Stimulated activated CD4-positive, alpha-beta T cell treated with anti-CD3 and anti-CD28 coated beads, TNF-alpha, amount 100 ng/mL, for 24 hours (primary cell): ENCODE measurements at regions not wholly inside any gene's neighbourhood (a gene's known extent, or its start where the extent isn't known, plus 50 kb on each side); places are given as distances from the start of the nearest gene placed in this dataset.
"Not testable (repeated sequence)": the region's sequence is repeated elsewhere in the genome, so short reads cannot be mapped to it uniquely, and the experiment has no call there.

ENCODE experiments used
- DNase-seq, 3 experiments: peaks; one replicate each; pipeline ENCODE4 v3.0.0-alpha.2; 2020; ENCODE audit warnings: low read depth in 3 of 3

DNA sequence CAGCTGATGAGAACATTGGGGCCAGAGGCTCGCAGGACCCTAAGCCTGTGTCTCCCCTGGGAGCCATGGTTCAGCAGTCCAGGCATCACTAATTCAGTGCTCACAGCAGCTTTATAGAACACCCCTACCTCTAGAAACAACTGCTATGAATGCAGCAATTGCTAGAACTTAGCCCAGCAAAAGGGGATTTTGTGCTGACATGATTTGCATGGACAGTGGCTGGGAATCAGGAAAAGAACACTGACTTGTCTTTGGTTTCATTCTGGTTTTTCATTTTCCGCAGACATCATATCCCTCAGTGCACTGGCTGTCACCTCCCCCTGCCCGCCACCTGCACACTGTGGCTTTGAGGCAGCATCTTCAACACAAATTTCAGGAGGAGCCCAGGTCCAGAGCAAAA is 3964.9 kb upstream of the TPTE start:
- DNase-seq: not testable (repeated sequence)

GRCh38 chr21:6557415-6557814 is 3964.0 kb upstream of the TPTE start:
- DNase-seq: not testable (repeated sequence)

DNA sequence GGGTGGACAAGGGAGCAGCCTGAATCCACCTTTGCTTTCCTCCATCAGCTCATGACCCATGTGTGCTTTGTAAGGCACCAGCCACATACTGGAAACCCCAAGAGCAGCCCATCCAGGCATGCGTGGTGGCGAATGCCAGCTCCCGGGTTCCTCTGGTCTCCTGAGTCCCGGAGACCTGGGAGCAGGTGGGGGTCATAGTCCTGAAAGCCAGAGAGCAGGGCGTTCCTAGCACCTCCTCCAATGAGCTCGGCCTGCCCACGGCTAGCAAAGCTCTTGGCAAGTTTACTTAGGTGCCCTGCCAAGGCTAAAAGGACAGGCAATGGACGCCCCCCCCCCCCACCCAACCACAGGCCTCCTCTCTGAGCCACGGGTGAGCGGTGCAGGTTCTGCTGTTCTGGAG is 3960.2 kb upstream of the TPTE start:
- not testable (repeated sequence) for DNase-seq

- DNase-seq: not testable (repeated sequence)
These were observed 3959.8 kb upstream of the TPTE start for GRCh38 chr21:6561578-6561977.

GRCh38 chr21:6564543-6565166 is 3956.7 kb upstream of the TPTE start:
- not testable (repeated sequence) for DNase-seq

DNA sequence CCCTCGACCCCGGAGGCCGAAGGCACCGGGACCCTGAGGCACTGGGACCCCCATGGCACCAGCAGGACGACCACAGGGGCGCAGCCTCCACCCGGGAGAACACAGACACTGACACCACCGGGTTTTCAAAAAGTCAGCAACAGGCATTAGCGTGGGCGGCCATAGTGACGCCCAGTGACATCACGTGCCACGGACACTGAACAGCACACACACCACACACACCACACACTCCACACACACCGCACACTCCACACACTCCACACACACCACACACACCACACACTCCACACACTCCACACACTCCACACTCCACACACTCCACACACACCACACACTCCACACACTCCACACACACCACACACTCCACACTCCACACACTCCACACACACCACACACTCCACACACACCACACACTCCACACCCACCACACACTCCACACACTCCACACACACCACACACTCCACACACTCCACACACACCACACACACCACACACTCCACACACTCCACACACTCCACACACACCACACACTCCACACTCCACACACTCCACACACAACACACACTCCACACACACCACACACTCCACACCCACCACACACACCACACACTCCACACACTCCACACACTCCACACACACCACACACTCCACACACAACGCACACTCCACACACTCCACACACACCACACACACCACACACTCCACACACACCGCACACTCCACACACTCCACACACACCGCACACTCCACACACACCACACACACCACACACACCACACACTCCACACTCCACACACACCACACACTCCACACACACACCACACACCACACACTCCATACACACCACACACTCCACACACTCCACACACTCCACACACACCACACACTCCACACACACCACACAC is 3955.9 kb upstream of the TPTE start:
- DNase-seq: not testable (repeated sequence)

GRCh38 chr21:6567542-6567941 is 3953.8 kb upstream of the TPTE start:
- DNase-seq: not testable (repeated sequence)

GRCh38 chr21:6569152-6569551 is 3952.2 kb upstream of the TPTE start:
- DNase-seq: not testable (repeated sequence)

GRCh38 chr21:6569587-6570392 is 3951.6 kb upstream of the TPTE start:
- not testable (repeated sequence) for DNase-seq

DNA sequence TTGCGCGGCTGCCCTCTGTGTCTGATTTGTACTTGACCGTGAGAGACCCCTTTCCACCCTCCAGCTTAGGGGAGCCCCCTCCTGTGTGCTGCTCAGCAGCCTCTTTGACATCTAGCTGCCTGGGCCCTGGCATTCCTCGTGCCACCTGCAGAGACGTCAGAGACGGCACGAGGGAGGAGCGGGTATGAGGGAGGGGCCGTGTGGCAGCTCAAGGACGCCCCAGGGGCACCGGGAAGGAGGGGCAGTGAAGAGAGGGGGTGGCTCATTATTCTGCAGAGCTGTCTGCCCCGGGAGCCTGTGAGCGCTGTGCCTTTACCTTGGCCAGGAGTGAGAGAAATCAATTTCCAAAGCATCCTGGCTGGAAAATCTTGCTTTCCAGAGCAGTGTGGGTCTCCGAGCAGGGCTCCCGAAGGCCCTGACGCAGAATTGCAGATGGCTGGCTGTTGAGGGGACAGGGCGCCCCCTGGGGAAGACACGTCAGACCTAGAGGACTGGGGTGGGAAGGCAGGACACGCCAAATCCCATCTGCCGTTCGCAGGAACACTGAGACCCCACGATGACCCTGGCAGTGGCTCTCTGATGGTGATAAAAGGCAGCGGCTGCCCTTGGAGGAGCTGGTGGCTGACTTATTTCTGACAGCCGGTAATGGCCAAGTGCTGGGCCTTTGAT is 3950.5 kb upstream of the TPTE start:
- not testable (repeated sequence) for DNase-seq

DNA sequence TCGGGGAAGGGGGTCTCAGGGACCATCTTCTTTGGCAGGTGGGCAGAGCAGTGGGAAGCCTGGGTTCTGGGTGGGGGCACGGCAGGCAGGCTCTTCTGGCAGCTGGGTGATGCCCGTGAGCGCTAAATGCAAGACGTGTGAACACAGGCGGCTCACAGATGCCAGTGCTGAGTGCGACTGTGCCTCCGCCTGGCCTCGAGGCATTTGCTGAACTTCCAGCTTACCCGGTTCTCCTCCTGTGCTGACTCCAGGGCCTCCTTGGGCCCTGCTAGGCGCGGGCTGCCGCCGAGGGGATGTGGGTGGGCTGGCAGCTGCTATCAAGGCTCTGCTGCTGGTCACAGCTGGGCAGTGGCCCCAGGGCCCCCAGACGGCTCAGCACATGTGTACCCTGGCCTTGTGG is 3947.8 kb upstream of the TPTE start:
- DNase-seq: not testable (repeated sequence)

GRCh38 chr21:6579801-6580200 is 3941.6 kb upstream of the TPTE start:
- DNase-seq: not testable (repeated sequence)
